Liver (tissue), 8 donors: ENCODE measurements at regions not wholly inside any gene's neighbourhood (a gene's known extent, or its start where the extent isn't known, plus 50 kb on each side); places are given as distances from the start of the nearest gene placed in this dataset.

Experiments used
- DNase-seq: peaks from one replicate; pipeline ENCODE4 v3.0.0-alpha.2; 2017; ENCODE audit warnings: low spot score
- H3K27ac ChIP-seq, 2 donors: one replicate each; pipeline ENCODE4 v1.7.0; 2013; ENCODE audit warnings: inconsistent platforms in 2 of 2, low read length in 2 of 2, control low read depth in 1 of 2, low read depth in 1 of 2, mild to moderate bottlenecking in 1 of 2
- H3K27me3 ChIP-seq, 4 donors: one replicate each; pipeline versions ENCODE4 v1.6.1 to v1.7.0; 2013; ENCODE audit warnings: low read length in 3 of 4, inconsistent platforms in 1 of 4, mild to moderate bottlenecking in 1 of 4, moderate library complexity in 1 of 4; ENCODE audit not compliant: control insufficient read depth in 4 of 4, insufficient read depth in 4 of 4
- H3K36me3 ChIP-seq, 4 donors: one replicate each; pipeline versions ENCODE4 v1.6.1 to v1.7.0; 2013; ENCODE audit warnings: low read length in 3 of 4, mild to moderate bottlenecking in 3 of 4, low read depth in 1 of 4, moderate library complexity in 1 of 4; ENCODE audit not compliant: control insufficient read depth in 4 of 4, insufficient read depth in 3 of 4
- H3K4me1 ChIP-seq, 4 donors: one replicate each; pipeline versions ENCODE4 v1.6.1 to v1.7.0; 2013; ENCODE audit warnings: low read length in 3 of 4, mild to moderate bottlenecking in 3 of 4, moderate library complexity in 1 of 4; ENCODE audit not compliant: control insufficient read depth in 4 of 4, insufficient read depth in 4 of 4
- H3K4me3 ChIP-seq, 3 donors: one replicate each; pipeline versions ENCODE4 v1.6.1 to v1.7.0; 2013; ENCODE audit warnings: low read length in 3 of 3, control low read depth in 1 of 3, low read depth in 1 of 3, mild to moderate bottlenecking in 1 of 3
- H3K9ac ChIP-seq, 2 donors: one replicate each; pipeline ENCODE4 v1.7.0; 2013; ENCODE audit warnings: low read length in 2 of 2, mild to moderate bottlenecking in 2 of 2, moderate library complexity in 2 of 2, control low read depth in 1 of 2, low read depth in 1 of 2
- H3K9me3 ChIP-seq, 4 donors: one replicate each; pipeline versions ENCODE4 v1.6.1 to v1.7.0; 2013; ENCODE audit warnings: low read length in 3 of 4; ENCODE audit not compliant: control insufficient read depth in 4 of 4
- EGR1 ChIP-seq, 2 donors: IDR thresholded peaks; 2 replicates each; pipeline ENCODE4 v1.6.1; 2016 to 2018; ENCODE audit warnings: antibody characterized with exemption in 2 of 2, low read depth in 2 of 2
- FOXA1 ChIP-seq: IDR thresholded peaks from 2 replicates; pipeline ENCODE4 v1.6.1; 2016; ENCODE audit warnings: antibody characterized with exemption
- FOXA2 ChIP-seq: IDR thresholded peaks from 2 replicates; pipeline ENCODE4 v1.6.1; 2016; ENCODE audit warnings: antibody characterized with exemption
- GABPA ChIP-seq, 2 donors: IDR thresholded peaks in 1 of 2; conservative IDR thresholded peaks in 1 of 2; 2 replicates each; pipeline ENCODE4 v1.6.1; 2016; ENCODE audit warnings: antibody characterized with exemption in 2 of 2, mild to moderate bottlenecking in 1 of 2, moderate library complexity in 1 of 2
- HNF4A ChIP-seq, 2 donors: conservative IDR thresholded peaks; 2 replicates each; pipeline ENCODE4 v1.6.1; 2016; ENCODE audit warnings: antibody characterized with exemption in 2 of 2, mild to moderate bottlenecking in 2 of 2
- HNF4G ChIP-seq: IDR thresholded peaks from 2 replicates; pipeline ENCODE4 v1.6.1; 2016; ENCODE audit warnings: antibody characterized with exemption
- JUND ChIP-seq, 2 donors: IDR thresholded peaks; 2 replicates each; pipeline ENCODE4 v1.6.1; 2016; ENCODE audit warnings: antibody characterized with exemption in 2 of 2
- NR2F2 ChIP-seq: IDR thresholded peaks from 2 replicates; pipeline ENCODE4 v1.6.1; 2016; ENCODE audit warnings: antibody characterized with exemption
- RXRA ChIP-seq, 2 donors: IDR thresholded peaks; 2 replicates each; pipeline ENCODE4 v1.6.1; 2017 to 2018; ENCODE audit warnings: antibody characterized with exemption in 2 of 2, mild to moderate bottlenecking in 1 of 2
- SP1 ChIP-seq: IDR thresholded peaks from 2 replicates; pipeline ENCODE4 v1.6.1; 2018; ENCODE audit warnings: antibody characterized with exemption, mild to moderate bottlenecking
- TAF1 ChIP-seq: conservative IDR thresholded peaks from 2 replicates; pipeline ENCODE4 v1.6.1; 2016; ENCODE audit warnings: antibody characterized with exemption, mild to moderate bottlenecking
- ZBTB33 ChIP-seq: IDR thresholded peaks from 2 replicates; pipeline ENCODE4 v1.6.1; 2016; ENCODE audit warnings: antibody characterized with exemption
- WGBS: extraction: QIAGEN DNeasy Blood & Tissue Kit; methylation state at CpG from one replicate; pipeline ENCODE4 v1.1.7; 2013; 5-methylcytosine and 5-hydroxymethylcytosine counted together
- TF ChIP-seq, protein P1 (sequence below): fragments of 150-350 bp; IDR thresholded peaks from 2 replicates; pipeline ENCODE4 v1.5.1; 2017; ENCODE audit warnings: improper control_type of control experiment, low read depth, low read length; ENCODE audit not compliant: missing input control
- TF ChIP-seq, protein P2 (sequence below): IDR thresholded peaks from 2 replicates; pipeline ENCODE4 v1.6.1; 2016; ENCODE audit warnings: antibody characterized with exemption
- TF ChIP-seq, protein P3 (sequence below): IDR thresholded peaks from 2 replicates; pipeline ENCODE4 v1.6.1; 2016; ENCODE audit warnings: antibody characterized with exemption
- donor health status: healthy.
- donor health status: healthy.
- donor health status: healthy.
- donor health status: healthy.
- donor health status: healthy.

DNA sequence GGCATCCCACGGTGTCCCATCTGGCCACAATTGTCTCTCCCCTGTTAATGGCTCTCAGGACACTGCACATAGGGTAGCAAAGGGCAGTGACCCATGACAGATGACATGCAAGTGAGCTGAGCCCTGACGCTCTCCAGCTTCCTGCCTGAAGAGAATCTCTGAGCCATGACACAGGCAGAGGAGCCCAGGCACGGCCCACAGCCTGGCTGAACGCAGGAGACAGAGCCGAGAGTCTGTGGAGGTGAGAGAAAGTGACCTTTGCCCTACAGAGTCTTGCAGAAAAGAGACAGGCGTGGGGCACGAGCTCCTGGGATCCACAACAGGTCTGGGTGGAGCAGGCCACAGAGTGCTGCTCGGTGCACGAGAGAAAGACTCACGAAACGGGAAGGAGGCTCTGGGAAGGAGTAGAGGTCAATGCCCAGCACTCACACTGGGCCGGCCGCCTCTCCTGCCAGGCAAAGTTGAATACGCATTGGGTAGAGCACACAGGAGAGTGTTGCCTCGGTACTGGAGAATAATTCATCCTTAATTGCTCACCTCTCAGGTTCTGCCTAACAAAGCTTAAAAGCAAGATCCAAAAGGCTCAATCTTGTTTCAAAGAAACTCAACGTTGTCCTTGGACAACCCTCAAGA, 90.3 kb downstream of the MRPL36 start:
- DNase-seq: peak; percentile 30
- no peaks in the 10 kb centered on the region for H3K9me3 ChIP-seq
- peaks cover 0 to 3% (median 0%) of the 10 kb centered on the region in 4 donors for H3K27me3 ChIP-seq
- no peak overlapping the region for H3K9ac ChIP-seq
- H3K36me3 ChIP-seq: no peaks in the 10 kb centered on the region
- no peak overlapping the region for H3K27ac ChIP-seq
- H3K4me3 ChIP-seq: no peak overlapping the region
- TF ChIP-seq JUND (IDR thresholded peaks at IDR 0.05) (no peak), FOXA1 (no peak)
- WGBS: 24% methylated on average over 16 of the region's 16 CpGs
- H3K4me1 ChIP-seq: no peaks in the 10 kb centered on the region

GRCh38 chr5:1708592-1709141, 91.0 kb downstream of the MRPL36 start:
- no peak overlapping the region for H3K4me3 ChIP-seq
- TF ChIP-seq TAF1 (no peak), ZBTB33 (no peak), FOXA2 (no peak)

GRCh38 chr5:1707467-1707866, 92.2 kb downstream of the MRPL36 start:
- 82% methylated on average over 10 of the region's 10 CpGs for WGBS
- DNase-seq: no peak

More at GRCh38 chr5:1708592-1709141, 91.0 kb downstream of the MRPL36 start:
- Histone ChIP-seq H3K4me1 (no peaks in the 10 kb centered on the region), H3K9ac (no peak overlapping the region), H3K9me3 (no peaks in the 10 kb centered on the region), H3K36me3 (no peaks in the 10 kb centered on the region), H3K27ac (no peak overlapping the region), H3K27me3 (peaks cover 0 to 3% (median 0%) of the 10 kb centered on the region in 4 donors)
- 64% methylated on average over 7 of the region's 7 CpGs for WGBS
- DNase-seq: peak; percentile 19

DNA sequence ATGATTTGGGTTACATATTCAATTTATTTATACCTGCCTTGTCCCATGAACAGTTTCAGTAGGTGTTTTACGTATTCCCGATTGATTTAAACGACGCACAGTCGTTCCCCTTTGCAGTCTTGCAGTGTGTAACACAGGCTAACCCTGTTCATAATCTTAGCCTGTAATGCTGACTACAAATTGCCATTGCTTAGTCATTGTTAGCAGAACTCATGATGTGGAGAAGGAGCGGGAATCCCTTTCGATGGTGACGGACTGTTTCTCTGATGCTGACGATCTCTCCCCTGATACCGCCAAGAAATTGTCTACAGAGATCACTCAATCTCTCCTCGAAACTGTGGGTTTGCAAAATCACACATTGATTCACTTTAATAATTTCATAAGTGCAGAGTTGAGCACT, 93.2 kb downstream of the MRPL36 start:
- 87% methylated on average over 11 of the region's 11 CpGs for WGBS
- H3K9me3 ChIP-seq: no peaks in the 10 kb centered on the region
- H3K36me3 ChIP-seq: no peaks in the 10 kb centered on the region
- H3K27me3 ChIP-seq: peaks cover 0 to 3% (median 1%) of the 10 kb centered on the region in 4 donors
- no peaks in the 10 kb centered on the region for H3K4me1 ChIP-seq
- H3K4me3 ChIP-seq: no peak overlapping the region
- no peak overlapping the region for H3K27ac ChIP-seq
- no peak for DNase-seq
- TF ChIP-seq JUND (IDR thresholded peaks at IDR 0.05) (no peak), RXRA (IDR thresholded peaks at IDR 0.05) (no peak), SP1 (no peak), NR2F2 (no peak), EGR1 (IDR thresholded peaks at IDR 0.05; ENCODE audit: low read depth in 2 of 2) (no peak), GABPA (IDR thresholded peaks at IDR 0.05 in 1 of 2, conservative IDR thresholded peaks at IDR 0.05 in 1 of 2) (no peak)
- TF ChIP-seq, protein P1, sequence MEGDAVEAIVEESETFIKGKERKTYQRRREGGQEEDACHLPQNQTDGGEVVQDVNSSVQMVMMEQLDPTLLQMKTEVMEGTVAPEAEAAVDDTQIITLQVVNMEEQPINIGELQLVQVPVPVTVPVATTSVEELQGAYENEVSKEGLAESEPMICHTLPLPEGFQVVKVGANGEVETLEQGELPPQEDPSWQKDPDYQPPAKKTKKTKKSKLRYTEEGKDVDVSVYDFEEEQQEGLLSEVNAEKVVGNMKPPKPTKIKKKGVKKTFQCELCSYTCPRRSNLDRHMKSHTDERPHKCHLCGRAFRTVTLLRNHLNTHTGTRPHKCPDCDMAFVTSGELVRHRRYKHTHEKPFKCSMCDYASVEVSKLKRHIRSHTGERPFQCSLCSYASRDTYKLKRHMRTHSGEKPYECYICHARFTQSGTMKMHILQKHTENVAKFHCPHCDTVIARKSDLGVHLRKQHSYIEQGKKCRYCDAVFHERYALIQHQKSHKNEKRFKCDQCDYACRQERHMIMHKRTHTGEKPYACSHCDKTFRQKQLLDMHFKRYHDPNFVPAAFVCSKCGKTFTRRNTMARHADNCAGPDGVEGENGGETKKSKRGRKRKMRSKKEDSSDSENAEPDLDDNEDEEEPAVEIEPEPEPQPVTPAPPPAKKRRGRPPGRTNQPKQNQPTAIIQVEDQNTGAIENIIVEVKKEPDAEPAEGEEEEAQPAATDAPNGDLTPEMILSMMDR: no peak
- TF ChIP-seq, protein P2, sequence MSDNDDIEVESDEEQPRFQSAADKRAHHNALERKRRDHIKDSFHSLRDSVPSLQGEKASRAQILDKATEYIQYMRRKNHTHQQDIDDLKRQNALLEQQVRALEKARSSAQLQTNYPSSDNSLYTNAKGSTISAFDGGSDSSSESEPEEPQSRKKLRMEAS: no peak
- TF ChIP-seq, protein P3, sequence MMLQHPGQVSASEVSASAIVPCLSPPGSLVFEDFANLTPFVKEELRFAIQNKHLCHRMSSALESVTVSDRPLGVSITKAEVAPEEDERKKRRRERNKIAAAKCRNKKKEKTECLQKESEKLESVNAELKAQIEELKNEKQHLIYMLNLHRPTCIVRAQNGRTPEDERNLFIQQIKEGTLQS: no peak
- no peak overlapping the region for H3K9ac ChIP-seq

More at GRCh38 chr5:1707467-1707866, 92.2 kb downstream of the MRPL36 start:
- Histone ChIP-seq H3K27ac (no peak overlapping the region), H3K4me3 (no peak overlapping the region), H3K4me1 (no peaks in the 10 kb centered on the region), H3K9me3 (no peaks in the 10 kb centered on the region), H3K27me3 (peaks cover 0 to 3% (median 1%) of the 10 kb centered on the region in 4 donors), H3K36me3 (no peaks in the 10 kb centered on the region), H3K9ac (no peak overlapping the region)
- TF ChIP-seq FOXA2: no peak
- no peak for TF ChIP-seq HNF4A (conservative IDR thresholded peaks at IDR 0.05)
- TF ChIP-seq, protein P1: no peak
- no peak for TF ChIP-seq HNF4G
